Panc1 (cell line): ENCODE measurements at regions not wholly inside any gene's neighbourhood (a gene's known extent, or its start where the extent isn't known, plus 50 kb on each side); places are given as distances from the start of the nearest gene placed in this dataset.

ENCODE experiments used
- ATAC-seq: fragments of 200-7000 bp; cut with Tn5 transposase; 2 replicates; pipeline ENCODE4 v1.9.1; 2020; ENCODE audit warnings: mild to moderate bottlenecking, moderate library complexity
- BruUV-seq: library from RNA; stranded (reverse); fragments of 400-500 nt; replicated peaks from 2 replicates; lab custom pipeline; 2021; lab: Mats Ljungman, UMichigan
- CTCF ChIA-PET: fragments of 300-600 bp; sonication (Branson Sonifier 250); formaldehyde crosslinking; loops from one replicate; lab custom pipeline; 2022; ENCODE audit warnings: antibody characterized with exemption; lab: Charles Lee
- POLR2A ChIA-PET: fragments of 300-600 bp; sonication (Branson Sonifier 250); formaldehyde crosslinking; loops from one replicate; lab custom pipeline; 2022; ENCODE audit warnings: antibody characterized with exemption; lab: Charles Lee
- DNase-seq: peaks from one replicate; pipeline ENCODE4 v3.0.0-alpha.2; 2010; ENCODE audit warnings: low read depth, low spot score
- H3K27ac ChIP-seq: 2 replicates; pipeline ENCODE4 v1.5.1; 2011; ENCODE audit warnings: mild to moderate bottlenecking, low read length, inconsistent platforms
- H3K27me3 ChIP-seq: fragments of 200-500 bp; sonication (Bioruptor generic); 2 replicates; pipeline ENCODE4 v1.6.0; 2014; ENCODE audit warnings: low read length, inconsistent platforms; ENCODE audit not compliant: control insufficient read depth, insufficient read depth
- H3K36me3 ChIP-seq: fragments of 200-500 bp; sonication (Bioruptor generic); 2 replicates; pipeline ENCODE4 v1.5.1; 2014; ENCODE audit warnings: inconsistent platforms, mild to moderate bottlenecking, low read length, moderate library complexity; ENCODE audit not compliant: control insufficient read depth, insufficient read depth
- H3K4me1 ChIP-seq: 2 replicates; pipeline ENCODE4 v1.5.1; 2011; ENCODE audit warnings: inconsistent platforms, mild to moderate bottlenecking, low read length, moderate library complexity; ENCODE audit not compliant: control insufficient read depth, insufficient read depth
- H3K4me3 ChIP-seq, 2 experiments: 2 replicates each; pipeline ENCODE4 v1.5.1; 2011 to 2012; ENCODE audit warnings: low read depth in 2 of 2, low read length in 2 of 2, mild to moderate bottlenecking in 2 of 2, inconsistent platforms in 1 of 2, moderate library complexity in 1 of 2
- H3K9me3 ChIP-seq: fragments of 200-500 bp; sonication (Bioruptor generic); 2 replicates; pipeline ENCODE4 v1.5.1; 2014; ENCODE audit warnings: low read depth, mild to moderate bottlenecking, inconsistent platforms, low read length, moderate library complexity; ENCODE audit not compliant: control insufficient read depth, insufficient read depth
- POLR2AphosphoS5 ChIP-seq: IDR thresholded peaks from 2 replicates; pipeline ENCODE4 v1.6.1; 2012; ENCODE audit warnings: mild to moderate bottlenecking, low read depth, low read length, moderate library complexity
- REST ChIP-seq, 2 experiments: IDR thresholded peaks; 2 replicates each; pipeline ENCODE4 v1.6.1; 2011 to 2012; ENCODE audit warnings: low read depth in 2 of 2, control low read depth in 1 of 2, low read length in 1 of 2, mild to moderate bottlenecking in 1 of 2, moderate library complexity in 1 of 2; ENCODE audit not compliant: insufficient read depth in 1 of 2
- SIN3A ChIP-seq: IDR thresholded peaks from 2 replicates; pipeline ENCODE4 v1.6.1; 2012; ENCODE audit warnings: low read depth, mild to moderate bottlenecking, low read length, moderate library complexity, borderline replicate concordance; ENCODE audit not compliant: insufficient read depth
- TCF7L2 ChIP-seq: IDR thresholded peaks from 2 replicates; pipeline ENCODE4 v1.6.1; 2011; ENCODE audit warnings: mild to moderate bottlenecking, low read depth, low read length, inconsistent platforms
- in situ Hi-C: cut with HindIII; loops from 2 replicates; pipeline ENCODE4 v1.10.0; 2016; ENCODE audit warnings: low sequenced_read_pairs, low pct_unique_long_range_greater_than_20kb
- intact Hi-C: fragments of 100-400 bp; cut with micrococcal nuclease; formaldehyde crosslinking; loops from one replicate; pipeline ENCODE4 v1.10.0; 2022; ENCODE audit not compliant: unreplicated experiment
- TF ChIP-seq, protein P1 (sequence below): fragments of 450-650 bp; IDR thresholded peaks from 2 replicates; pipeline ENCODE4 v1.5.1; 2017; ENCODE audit warnings: mild to moderate bottlenecking

DNA sequence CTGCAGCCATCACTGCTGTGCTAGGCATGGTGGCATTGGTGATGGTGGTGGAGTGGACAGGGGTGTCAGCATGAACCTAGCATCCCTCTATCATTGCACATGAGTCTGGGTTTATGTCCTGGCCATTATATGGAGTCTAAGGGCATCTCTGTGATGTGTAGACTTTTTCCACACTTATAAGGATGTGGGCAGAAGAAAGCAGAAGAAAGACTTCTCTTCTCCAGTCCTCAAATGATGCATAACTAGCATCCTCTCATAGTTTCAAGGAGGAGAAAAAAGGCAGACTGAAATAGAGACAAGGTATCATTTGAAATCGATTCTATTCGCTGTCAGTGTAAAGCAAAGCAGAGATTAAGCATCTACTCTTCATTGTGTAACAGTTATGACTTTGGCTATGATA, 140.0 kb upstream of the ATXN1 start:
- DNase-seq (no peak), ATAC-seq (no peak)
- no TSS peak for BruUV-seq
- TF ChIP-seq TCF7L2 (no peak), POLR2AphosphoS5 (no peak), REST (IDR thresholded peaks at IDR 0.05; ENCODE audit: insufficient read depth in 1 of 2, low read depth in 2 of 2, low read length in 1 of 2) (no peak), SIN3A (no peak)
- TF ChIP-seq, protein P1, sequence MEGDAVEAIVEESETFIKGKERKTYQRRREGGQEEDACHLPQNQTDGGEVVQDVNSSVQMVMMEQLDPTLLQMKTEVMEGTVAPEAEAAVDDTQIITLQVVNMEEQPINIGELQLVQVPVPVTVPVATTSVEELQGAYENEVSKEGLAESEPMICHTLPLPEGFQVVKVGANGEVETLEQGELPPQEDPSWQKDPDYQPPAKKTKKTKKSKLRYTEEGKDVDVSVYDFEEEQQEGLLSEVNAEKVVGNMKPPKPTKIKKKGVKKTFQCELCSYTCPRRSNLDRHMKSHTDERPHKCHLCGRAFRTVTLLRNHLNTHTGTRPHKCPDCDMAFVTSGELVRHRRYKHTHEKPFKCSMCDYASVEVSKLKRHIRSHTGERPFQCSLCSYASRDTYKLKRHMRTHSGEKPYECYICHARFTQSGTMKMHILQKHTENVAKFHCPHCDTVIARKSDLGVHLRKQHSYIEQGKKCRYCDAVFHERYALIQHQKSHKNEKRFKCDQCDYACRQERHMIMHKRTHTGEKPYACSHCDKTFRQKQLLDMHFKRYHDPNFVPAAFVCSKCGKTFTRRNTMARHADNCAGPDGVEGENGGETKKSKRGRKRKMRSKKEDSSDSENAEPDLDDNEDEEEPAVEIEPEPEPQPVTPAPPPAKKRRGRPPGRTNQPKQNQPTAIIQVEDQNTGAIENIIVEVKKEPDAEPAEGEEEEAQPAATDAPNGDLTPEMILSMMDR, result no peak
- POLR2A ChIA-PET, result interaction anchor here (0.7 kb wide), 1 partner anchor 171 kb away, joined by 3 read pairs; no protein-coding TSS in a partner anchor
- H3K27ac ChIP-seq, result no peak overlapping the region
- H3K4me3 ChIP-seq, result no peak overlapping the region
- H3K27me3 ChIP-seq, result peaks cover 8% of the 10 kb centered on the region; the same call in 1 of the 2 replicates
- no peaks in the 10 kb centered on the region for H3K4me1 ChIP-seq
- intact Hi-C loops (no loop called here), in situ Hi-C loops (no loop called here)
- no peaks in the 10 kb centered on the region for H3K9me3 ChIP-seq
- H3K36me3 ChIP-seq, result no peaks in the 10 kb centered on the region
- CTCF ChIA-PET, result no interaction called here

DNA sequence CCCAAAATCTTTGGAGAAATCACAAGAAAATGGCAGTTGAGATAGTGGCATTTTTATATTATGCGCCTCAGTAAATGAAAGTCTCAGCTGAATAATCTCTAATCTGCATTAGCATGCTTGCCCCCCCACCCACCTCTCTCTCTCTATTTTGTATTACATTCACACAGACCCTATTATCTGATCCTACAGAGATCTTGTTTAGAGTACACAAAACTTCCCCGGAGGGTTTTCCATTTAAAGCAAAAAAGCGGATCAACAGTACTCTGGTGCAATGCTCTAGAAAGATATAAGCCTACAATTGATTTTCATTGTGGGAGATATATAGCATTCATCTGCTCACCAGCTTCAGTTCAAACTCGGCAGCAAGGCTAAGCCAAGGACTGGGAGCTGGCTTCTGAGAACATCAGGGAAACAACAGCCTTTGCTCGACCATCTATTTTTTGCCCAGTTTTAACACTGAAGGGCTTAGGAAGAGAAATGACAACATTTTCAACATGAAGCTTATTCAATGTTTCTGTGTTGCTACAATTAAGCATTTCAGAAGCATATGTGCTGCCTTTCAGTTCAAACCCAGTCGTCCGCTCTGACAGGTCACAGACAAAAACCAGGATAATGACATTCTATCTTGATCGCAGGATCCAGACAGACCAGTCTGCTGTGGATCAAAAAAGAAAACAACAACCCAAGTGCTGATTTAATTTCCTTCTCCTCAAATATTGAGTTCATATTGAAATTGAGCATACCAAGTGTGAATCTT, 137.6 kb upstream of the ATXN1 start:
- no peaks in the 10 kb centered on the region for H3K4me1 ChIP-seq
- ATAC-seq (no peak), DNase-seq (no peak)
- in situ Hi-C loops, result no loop called here
- no peaks in the 10 kb centered on the region for H3K36me3 ChIP-seq
- peaks cover 3% of the 10 kb centered on the region; the same call in 1 of the 2 replicates for H3K27me3 ChIP-seq
- ChIA-PET POLR2A (no interaction called here), CTCF (no interaction called here)
- intact Hi-C loops, result no loop called here
- TF ChIP-seq SIN3A, result no peak
- no peak for TF ChIP-seq POLR2AphosphoS5
- TF ChIP-seq, protein P1, result no peak
- no peak for TF ChIP-seq TCF7L2
- H3K9me3 ChIP-seq, result no peaks in the 10 kb centered on the region
- no peak overlapping the region for H3K4me3 ChIP-seq
- no TSS peak for BruUV-seq
- no peak overlapping the region for H3K27ac ChIP-seq
